Cerebellar nuclear complex (tissue), 1 donor: ENCODE measurements at regions not wholly inside any gene's neighbourhood (a gene's known extent, or its start where the extent isn't known, plus 50 kb on each side); places are given as distances from the start of the nearest gene placed in this dataset.

ENCODE experiments used
- DNase-seq, 2 experiments: peaks; one replicate each; lab custom pipeline; 2025; lab: John Stamatoyannopoulos, UW

- no peak for DNase-seq
Measured at GRCh38 chr4:181684310-181684709, 558.9 kb upstream of the TENM3 start.

GRCh38 chr4:181685461-181685860 is 557.7 kb upstream of the TENM3 start:
- DNase-seq = no peak

GRCh38 chr4:181685911-181686310 is 557.3 kb upstream of the TENM3 start:
- DNase-seq = no peak

- no peak for DNase-seq
Measured at GRCh38 chr4:181687116-181687515, 556.1 kb upstream of the TENM3 start.

GRCh38 chr4:181688432-181688831 is 554.8 kb upstream of the TENM3 start:
- DNase-seq = no peak

- no peak for DNase-seq
Measured at GRCh38 chr4:181688872-181689271, 554.3 kb upstream of the TENM3 start.

GRCh38 chr4:181690498-181690897 is 552.7 kb upstream of the TENM3 start:
- DNase-seq = no peak

- no peak for DNase-seq
Measured at GRCh38 chr4:181692965-181693364, 550.2 kb upstream of the TENM3 start.

- DNase-seq = no peak
Measured at GRCh38 chr4:181693517-181693916, 549.7 kb upstream of the TENM3 start.

- no peak for DNase-seq
Measured at GRCh38 chr4:181698221-181698620, 545.0 kb upstream of the TENM3 start.

- DNase-seq = no peak
Measured at GRCh38 chr4:181701214-181701613, 542.0 kb upstream of the TENM3 start.

- DNase-seq = no peak
Measured at GRCh38 chr4:181701894-181702293, 541.3 kb upstream of the TENM3 start.

- no peak for DNase-seq
Measured at GRCh38 chr4:181702864-181703495, 540.2 kb upstream of the TENM3 start.

GRCh38 chr4:181710143-181710542 is 533.1 kb upstream of the TENM3 start:
- no peak for DNase-seq

GRCh38 chr4:181711387-181711786 is 531.8 kb upstream of the TENM3 start:
- no peak for DNase-seq

GRCh38 chr4:181728305-181728966 is 514.8 kb upstream of the TENM3 start:
- no peak for DNase-seq

GRCh38 chr4:181731900-181732299 is 511.3 kb upstream of the TENM3 start:
- no peak for DNase-seq

- DNase-seq = no peak
Measured at GRCh38 chr4:181737744-181738143, 505.5 kb upstream of the TENM3 start.

GRCh38 chr4:181739031-181739430 is 504.2 kb upstream of the TENM3 start:
- DNase-seq = no peak

- DNase-seq = no peak
Measured at GRCh38 chr4:181741513-181741912, 501.7 kb upstream of the TENM3 start.

GRCh38 chr4:181745933-181746625 is 497.1 kb upstream of the TENM3 start:
- no peak for DNase-seq

- DNase-seq = no peak
Measured at GRCh38 chr4:181748581-181748980, 494.6 kb upstream of the TENM3 start.

- no peak for DNase-seq
Measured at GRCh38 chr4:181752516-181752915, 490.7 kb upstream of the TENM3 start.
